ENCODE measurements at regions not wholly inside any gene's neighbourhood (a gene's known extent, or its start where the extent isn't known, plus 50 kb on each side); places are given as distances from the start of the nearest gene placed in this dataset.

- TF ChIP-seq, protein P1, sequence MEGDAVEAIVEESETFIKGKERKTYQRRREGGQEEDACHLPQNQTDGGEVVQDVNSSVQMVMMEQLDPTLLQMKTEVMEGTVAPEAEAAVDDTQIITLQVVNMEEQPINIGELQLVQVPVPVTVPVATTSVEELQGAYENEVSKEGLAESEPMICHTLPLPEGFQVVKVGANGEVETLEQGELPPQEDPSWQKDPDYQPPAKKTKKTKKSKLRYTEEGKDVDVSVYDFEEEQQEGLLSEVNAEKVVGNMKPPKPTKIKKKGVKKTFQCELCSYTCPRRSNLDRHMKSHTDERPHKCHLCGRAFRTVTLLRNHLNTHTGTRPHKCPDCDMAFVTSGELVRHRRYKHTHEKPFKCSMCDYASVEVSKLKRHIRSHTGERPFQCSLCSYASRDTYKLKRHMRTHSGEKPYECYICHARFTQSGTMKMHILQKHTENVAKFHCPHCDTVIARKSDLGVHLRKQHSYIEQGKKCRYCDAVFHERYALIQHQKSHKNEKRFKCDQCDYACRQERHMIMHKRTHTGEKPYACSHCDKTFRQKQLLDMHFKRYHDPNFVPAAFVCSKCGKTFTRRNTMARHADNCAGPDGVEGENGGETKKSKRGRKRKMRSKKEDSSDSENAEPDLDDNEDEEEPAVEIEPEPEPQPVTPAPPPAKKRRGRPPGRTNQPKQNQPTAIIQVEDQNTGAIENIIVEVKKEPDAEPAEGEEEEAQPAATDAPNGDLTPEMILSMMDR (IDR thresholded peaks at IDR 0.05; ENCODE audit: insufficient read depth, low read length): no peak
- no peak overlapping the region for H3K4me3 ChIP-seq (ENCODE audit: low read depth, low read length)
- DNase-seq (ENCODE audit: low read depth): no peak
These were observed 86.8 kb upstream of the VSTM2B start for GRCh38 chr19:29439021-29439420.

DNA sequence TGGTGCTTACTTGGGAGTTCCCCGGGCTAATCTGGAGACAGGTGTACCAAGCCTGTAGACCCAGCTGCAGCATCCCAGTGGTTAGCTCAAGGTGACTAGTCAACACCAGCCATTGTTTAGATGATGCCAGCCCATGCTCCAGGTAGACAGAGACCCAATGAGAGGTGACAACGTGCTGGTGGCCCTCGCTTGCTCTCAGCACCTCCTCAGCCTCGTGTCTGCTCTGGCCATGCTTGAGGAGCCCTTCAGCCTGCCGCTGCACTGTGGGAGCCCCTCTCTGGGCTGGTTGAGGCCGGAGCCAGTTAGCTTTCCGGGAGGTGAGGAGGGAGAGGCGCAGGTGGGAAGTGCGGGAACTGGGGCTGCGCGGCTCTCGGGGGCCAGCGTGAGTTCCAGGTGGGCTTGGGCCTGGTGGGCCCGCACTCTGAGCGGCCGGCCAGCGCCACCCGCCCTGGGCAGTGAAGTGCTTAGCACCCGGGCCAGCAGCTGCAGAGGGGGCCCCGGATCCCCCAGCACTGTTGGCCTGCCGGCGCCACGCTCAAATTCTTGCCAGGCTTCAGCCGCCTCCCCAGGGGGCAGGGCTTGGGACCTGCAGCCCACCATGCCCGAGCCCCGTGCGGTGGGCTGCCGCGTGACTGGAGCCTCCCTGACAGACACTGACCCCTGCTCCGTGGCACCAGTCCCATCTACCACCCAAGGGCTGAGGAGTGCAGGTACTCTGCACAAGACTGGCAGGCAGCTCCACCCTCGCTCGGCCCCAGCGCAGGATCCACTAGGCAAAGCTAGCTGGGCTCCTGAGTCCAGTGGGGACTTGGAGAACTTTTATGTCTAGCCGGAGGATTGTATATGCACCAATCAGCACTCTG, 85.9 kb upstream of the VSTM2B start:
- no peak for DNase-seq (ENCODE audit: low read depth)
- H3K4me3 ChIP-seq (ENCODE audit: low read depth, low read length): no peak overlapping the region
- TF ChIP-seq, protein P1 (IDR thresholded peaks at IDR 0.05; ENCODE audit: insufficient read depth, low read length): no peak

GRCh38 chr19:29442094-29442493, 83.7 kb upstream of the VSTM2B start:
- DNase-seq (ENCODE audit: low read depth): no peak
- no peak overlapping the region for H3K4me3 ChIP-seq (ENCODE audit: low read depth, low read length)
- TF ChIP-seq, protein P1 (IDR thresholded peaks at IDR 0.05; ENCODE audit: insufficient read depth, low read length): no peak

GRCh38 chr19:29442910-29443309, 82.9 kb upstream of the VSTM2B start:
- TF ChIP-seq, protein P1 (IDR thresholded peaks at IDR 0.05; ENCODE audit: insufficient read depth, low read length): no peak
- no peak for DNase-seq (ENCODE audit: low read depth)
- H3K4me3 ChIP-seq (ENCODE audit: low read depth, low read length): no peak overlapping the region

DNA sequence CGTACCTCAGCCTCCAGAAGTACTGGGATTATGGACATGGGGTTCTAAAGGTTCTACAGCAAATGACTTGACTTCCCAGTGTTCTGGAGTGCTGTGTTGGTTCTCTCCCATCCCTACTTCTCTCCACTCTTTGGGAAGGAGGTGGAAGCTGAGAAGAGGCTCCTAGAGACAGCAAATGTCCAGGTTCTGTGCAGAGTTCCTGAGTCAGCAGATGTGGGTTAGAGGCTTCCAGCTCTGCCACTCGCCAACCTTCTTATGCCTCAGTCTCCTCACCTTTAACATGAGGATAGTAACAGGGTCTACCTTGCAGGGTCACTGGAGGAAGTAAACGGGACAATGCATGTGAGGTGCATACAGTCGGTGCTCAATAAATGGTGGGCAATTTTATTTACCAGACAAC, 80.5 kb upstream of the VSTM2B start:
- TF ChIP-seq, protein P1 (IDR thresholded peaks at IDR 0.05; ENCODE audit: insufficient read depth, low read length): no peak
- DNase-seq (ENCODE audit: low read depth): no peak
- no peak overlapping the region for H3K4me3 ChIP-seq (ENCODE audit: low read depth, low read length)

DNA sequence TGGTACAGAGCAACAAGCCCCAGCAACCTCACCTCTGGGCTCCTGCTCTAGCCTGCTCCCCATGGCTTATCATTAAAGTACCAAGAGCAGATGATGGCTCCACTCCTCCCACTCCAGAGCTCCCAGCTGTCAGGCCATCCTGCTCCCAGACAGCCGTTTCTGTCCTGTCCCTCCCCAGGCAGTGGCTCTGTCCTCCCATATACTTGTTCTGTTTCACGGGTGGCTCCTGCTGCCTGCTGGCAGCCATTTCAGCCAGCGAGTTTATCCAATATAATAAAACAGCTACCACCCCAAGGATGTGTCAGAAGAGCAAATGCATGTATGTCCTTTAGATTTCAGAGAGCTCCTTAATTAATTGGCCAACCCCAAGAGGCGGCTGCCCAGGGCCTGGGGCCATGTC, 79.4 kb upstream of the VSTM2B start:
- DNase-seq (ENCODE audit: low read depth): no peak
- no peak overlapping the region for H3K4me3 ChIP-seq (ENCODE audit: low read depth, low read length)
- TF ChIP-seq, protein P1 (IDR thresholded peaks at IDR 0.05; ENCODE audit: insufficient read depth, low read length): no peak

All from fibroblast of the aortic adventitia (primary cell).